ENCODE measurements at regions not wholly inside any gene's neighbourhood (a gene's known extent, or its start where the extent isn't known, plus 50 kb on each side); places are given as distances from the start of the nearest gene placed in this dataset.

GRCh38 chr3:110375751-110376518 is 695.7 kb upstream of the NECTIN3 start:
- no peak for DNase-seq (ENCODE audit: low spot score)
- ATAC-seq, result peak; percentile 56

- ATAC-seq (no peak), DNase-seq (ENCODE audit: low spot score) (no peak)
Observed at GRCh38 chr3:110378481-110378880, 693.1 kb upstream of the NECTIN3 start.

- ATAC-seq (peak; percentile 92), DNase-seq (ENCODE audit: low spot score) (peak; percentile 51)
Observed at GRCh38 chr3:110381992-110382391, 689.6 kb upstream of the NECTIN3 start.

- ATAC-seq (no peak), DNase-seq (ENCODE audit: low spot score) (no peak)
Observed at GRCh38 chr3:110383356-110383755, 688.3 kb upstream of the NECTIN3 start.

- ATAC-seq, result no peak
Observed at GRCh38 chr3:110384601-110385000, 687.0 kb upstream of the NECTIN3 start.

GRCh38 chr3:110389005-110389404 is 682.6 kb upstream of the NECTIN3 start:
- ATAC-seq (no peak), DNase-seq (ENCODE audit: low spot score) (no peak)

More at GRCh38 chr3:110384601-110385000, 687.0 kb upstream of the NECTIN3 start:
- DNase-seq (ENCODE audit: low spot score), result no peak

GRCh38 chr3:110390372-110390771 is 681.2 kb upstream of the NECTIN3 start:
- no peak for ATAC-seq
- DNase-seq (ENCODE audit: low spot score), result no peak

GRCh38 chr3:110391042-110391441 is 680.6 kb upstream of the NECTIN3 start:
- no peak for DNase-seq (ENCODE audit: low spot score)
- no peak for ATAC-seq

- no peak for DNase-seq (ENCODE audit: low spot score)
Observed at GRCh38 chr3:110391640-110392395, 679.8 kb upstream of the NECTIN3 start.

GRCh38 chr3:110393941-110394340 is 677.7 kb upstream of the NECTIN3 start:
- no peak for ATAC-seq

More at GRCh38 chr3:110391640-110392395, 679.8 kb upstream of the NECTIN3 start:
- ATAC-seq, result no peak

GRCh38 chr3:110397115-110397514 is 674.5 kb upstream of the NECTIN3 start:
- ATAC-seq (peak; percentile 70), DNase-seq (ENCODE audit: low spot score) (no peak)

More at GRCh38 chr3:110393941-110394340, 677.7 kb upstream of the NECTIN3 start:
- DNase-seq (ENCODE audit: low spot score), result no peak

- DNase-seq (ENCODE audit: low spot score) (no peak), ATAC-seq (no peak)
Observed at GRCh38 chr3:110400315-110400714, 671.3 kb upstream of the NECTIN3 start.

GRCh38 chr3:110405830-110406585 is 665.6 kb upstream of the NECTIN3 start:
- DNase-seq (ENCODE audit: low spot score) (no peak), ATAC-seq (no peak)

- ATAC-seq, result no peak
- no peak for DNase-seq (ENCODE audit: low spot score)
Observed at GRCh38 chr3:110413266-110413665, 658.4 kb upstream of the NECTIN3 start.

- DNase-seq (ENCODE audit: low spot score) (peak; percentile 77), ATAC-seq (peak; percentile 100)
Observed at GRCh38 chr3:110413807-110414748, 657.5 kb upstream of the NECTIN3 start.

- DNase-seq (ENCODE audit: low spot score) (no peak), ATAC-seq (no peak)
Observed at GRCh38 chr3:110414855-110415254, 656.8 kb upstream of the NECTIN3 start.

GRCh38 chr3:110419096-110419495 is 652.5 kb upstream of the NECTIN3 start:
- no peak for ATAC-seq

GRCh38 chr3:110419601-110420000 is 652.0 kb upstream of the NECTIN3 start:
- DNase-seq (ENCODE audit: low spot score), result no peak
- no peak for ATAC-seq

More at GRCh38 chr3:110419096-110419495, 652.5 kb upstream of the NECTIN3 start:
- DNase-seq (ENCODE audit: low spot score), result no peak

- no peak for DNase-seq (ENCODE audit: low spot score)
- no peak for ATAC-seq
Observed at GRCh38 chr3:110420158-110420641, 651.4 kb upstream of the NECTIN3 start.

GRCh38 chr3:110423276-110423675 is 648.3 kb upstream of the NECTIN3 start:
- DNase-seq (ENCODE audit: low spot score) (no peak), ATAC-seq (no peak)

Data from left lobe of liver (tissue), 2 donors.